ENCODE measurements at regions not wholly inside any gene's neighbourhood (a gene's known extent, or its start where the extent isn't known, plus 50 kb on each side); places are given as distances from the start of the nearest gene placed in this dataset.

DNA sequence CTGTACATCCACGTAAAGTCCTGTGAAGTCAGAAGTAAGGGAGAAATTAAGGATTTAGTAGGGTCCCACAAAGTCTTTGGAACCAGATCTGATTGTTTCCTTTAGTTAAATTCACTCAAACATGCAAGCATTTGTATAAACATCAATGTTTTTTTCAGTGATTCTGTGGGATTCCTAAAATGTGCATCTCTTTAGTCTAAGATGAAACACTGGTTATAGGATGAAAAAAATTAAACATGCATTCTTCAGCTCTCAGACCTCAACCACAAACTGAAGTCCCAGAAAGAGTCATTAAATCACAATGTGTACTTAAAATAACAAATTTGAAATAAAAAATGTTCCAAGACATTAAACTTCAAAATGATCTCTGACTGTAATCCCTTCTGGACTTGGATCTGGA is 76.5 kb upstream of the APCDD1 start:
- no peak for TF ChIP-seq CTCF (IDR thresholded peaks at IDR 0.05)
- TF ChIP-seq POLR2A (IDR thresholded peaks at IDR 0.05), result no peak
